ELR (cell line): ENCODE measurements at regions not wholly inside any gene's neighbourhood (a gene's known extent, or its start where the extent isn't known, plus 50 kb on each side); places are given as distances from the start of the nearest gene placed in this dataset.
A peak's percentile ranks its signal among the peaks of the same experiment; 100 is the strongest.
"Not testable (repeated sequence)": the region's sequence is repeated elsewhere in the genome, so short reads cannot be mapped to it uniquely, and the experiment has no call there.

Experiments
- DNase-seq: peaks from one replicate; pipeline ENCODE4 v3.0.0-alpha.2; 2015; ENCODE audit warnings: low read depth

GRCh38 chr5:72588640-72589039 is 81.4 kb upstream of the ZNF366 start:
- no peak for DNase-seq

- DNase-seq, result peak; percentile 32
Measured at GRCh38 chr5:72587661-72588308, 80.6 kb upstream of the ZNF366 start.

GRCh38 chr5:72586788-72587530 is 79.7 kb upstream of the ZNF366 start:
- DNase-seq, result no peak

- no peak for DNase-seq
Measured at GRCh38 chr5:72584466-72584865, 77.3 kb upstream of the ZNF366 start.

- not testable (repeated sequence) for DNase-seq
Measured at GRCh38 chr5:72579290-72579689, 72.1 kb upstream of the ZNF366 start.

- no peak for DNase-seq
Measured at GRCh38 chr5:72572236-72572765, 65.1 kb upstream of the ZNF366 start.

- DNase-seq, result no peak
Measured at GRCh38 chr5:72569408-72569944, 62.3 kb upstream of the ZNF366 start.

- DNase-seq, result no peak
Measured at GRCh38 chr5:72566746-72567145, 59.5 kb upstream of the ZNF366 start.

- no peak for DNase-seq
Measured at GRCh38 chr5:72565513-72566289, 58.5 kb upstream of the ZNF366 start.

GRCh38 chr5:72562717-72563116 is 55.5 kb upstream of the ZNF366 start:
- no peak for DNase-seq

- no peak for DNase-seq
Measured at GRCh38 chr5:72561148-72561972, 54.1 kb upstream of the ZNF366 start.

- DNase-seq, result peak; percentile 23
Measured at GRCh38 chr5:72559866-72560766, 52.9 kb upstream of the ZNF366 start.

- DNase-seq, result no peak
Measured at GRCh38 chr5:72558383-72558782, 51.2 kb upstream of the ZNF366 start.

- no peak for DNase-seq
Measured at GRCh38 chr5:72558046-72558336, 50.8 kb upstream of the ZNF366 start.

- no peak for DNase-seq
Measured at GRCh38 chr5:72557167-72558045, 50.2 kb upstream of the ZNF366 start.
